Astrocyte (in vitro differentiated cells and primary cell): ENCODE measurements at regions not wholly inside any gene's neighbourhood (a gene's known extent, or its start where the extent isn't known, plus 50 kb on each side); places are given as distances from the start of the nearest gene placed in this dataset.

Experiments used
- DNase-seq: peaks from one replicate; pipeline ENCODE4 v3.0.0-alpha.2; 2010; ENCODE audit warnings: low read depth
- FAIRE-seq: peaks from 2 replicates; lab custom pipeline; 2011; peaks lifted over from hg19 to GRCh38; lab: Jason Lieb, UNC
- H2AFZ ChIP-seq: 2 replicates; pipeline ENCODE4 v1.6.0; 2012; ENCODE audit warnings: low read depth, low read length, inconsistent platforms
- H3K27ac ChIP-seq: 2 replicates; pipeline ENCODE4 v1.5.1; 2011; ENCODE audit warnings: low read depth, low read length, inconsistent platforms
- H3K27me3 ChIP-seq: 2 replicates; pipeline ENCODE4 v1.6.0; 2011; ENCODE audit warnings: low read length, inconsistent platforms; ENCODE audit not compliant: insufficient read depth
- H3K36me3 ChIP-seq: 2 replicates; pipeline ENCODE4 v1.5.1; 2011; ENCODE audit warnings: low read length, inconsistent platforms; ENCODE audit not compliant: insufficient read depth
- H3K4me1 ChIP-seq: 2 replicates; pipeline ENCODE4 v1.5.1; 2011; ENCODE audit warnings: low read length, inconsistent platforms; ENCODE audit not compliant: insufficient read depth
- H3K4me2 ChIP-seq: 2 replicates; pipeline ENCODE4 v1.6.0; 2012; ENCODE audit warnings: low read length, inconsistent platforms
- H3K4me3 ChIP-seq: 2 replicates; pipeline ENCODE4 v1.5.1; 2011; ENCODE audit warnings: low read depth, mild to moderate bottlenecking, low read length, inconsistent platforms; ENCODE audit not compliant: insufficient read depth
- H3K79me2 ChIP-seq: 2 replicates; pipeline ENCODE4 v1.6.0; 2012; ENCODE audit warnings: mild to moderate bottlenecking, low read length, inconsistent platforms; ENCODE audit not compliant: insufficient read depth
- H3K9ac ChIP-seq: 2 replicates; pipeline ENCODE4 v1.6.0; 2012; ENCODE audit warnings: mild to moderate bottlenecking, low read length, inconsistent platforms
- H3K9me3 ChIP-seq: 2 replicates; pipeline ENCODE4 v1.5.1; 2012; ENCODE audit warnings: low read depth, mild to moderate bottlenecking, low read length, inconsistent platforms; ENCODE audit not compliant: insufficient read depth
- H4K20me1 ChIP-seq: 2 replicates; pipeline ENCODE4 v1.6.0; 2012; ENCODE audit warnings: low read length, inconsistent platforms; ENCODE audit not compliant: insufficient read depth
- H3K27ac Mint-ChIP-seq: one replicate; pipeline ENCODE4 v1.8.0; 2021; ENCODE audit warnings: mild to moderate bottlenecking, mixed read lengths; ENCODE audit not compliant: unreplicated experiment
- H3K27me3 Mint-ChIP-seq: one replicate; pipeline ENCODE4 v1.8.0; 2021; ENCODE audit warnings: low read depth, mixed read lengths; ENCODE audit not compliant: unreplicated experiment
- H3K36me3 Mint-ChIP-seq: one replicate; pipeline ENCODE4 v1.8.0; 2021; ENCODE audit warnings: low read depth, mixed read lengths; ENCODE audit not compliant: unreplicated experiment
- H3K4me1 Mint-ChIP-seq: one replicate; pipeline ENCODE4 v1.8.0; 2021; ENCODE audit warnings: low read depth, mixed read lengths; ENCODE audit not compliant: unreplicated experiment
- H3K4me3 Mint-ChIP-seq: one replicate; pipeline ENCODE4 v1.8.0; 2021; ENCODE audit warnings: mild to moderate bottlenecking, moderate library complexity, mixed read lengths; ENCODE audit not compliant: unreplicated experiment
- H3K9me3 Mint-ChIP-seq: one replicate; pipeline ENCODE4 v1.8.0; 2021; ENCODE audit warnings: mild to moderate bottlenecking, mixed read lengths; ENCODE audit not compliant: unreplicated experiment
- EZH2 ChIP-seq: IDR thresholded peaks from 2 replicates; pipeline ENCODE4 v1.6.1; 2012; ENCODE audit warnings: mild to moderate bottlenecking, low read length, inconsistent platforms; ENCODE audit not compliant: insufficient read depth
- TF ChIP-seq, protein P1 (sequence below): IDR thresholded peaks from 2 replicates; pipeline ENCODE4 v1.5.1; 2011; ENCODE audit warnings: low read depth, mild to moderate bottlenecking, inconsistent platforms, low read length, moderate library complexity; ENCODE audit not compliant: insufficient read depth

DNA sequence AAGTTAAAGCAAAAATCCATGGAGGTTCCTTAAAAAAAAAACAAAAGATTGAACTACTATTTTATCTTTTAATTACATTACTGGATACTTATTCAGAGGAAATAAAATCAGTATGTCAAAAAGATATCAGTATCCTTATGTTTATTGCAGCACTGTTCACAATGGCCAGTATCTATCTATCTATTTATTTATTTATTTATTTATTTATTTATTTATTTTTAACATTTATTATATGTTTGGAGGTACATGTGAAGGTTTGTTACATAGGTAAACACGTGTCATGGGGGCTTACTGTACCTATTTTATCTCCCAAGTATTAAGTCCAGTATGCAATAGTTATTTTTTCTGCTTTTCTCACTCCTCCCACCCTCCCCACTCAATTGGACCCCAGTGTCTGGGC lies 881.1 kb upstream of the POU3F4 start:
- no peaks in the 10 kb centered on the region for H3K9me3 Mint-ChIP-seq
- no peaks in the 10 kb centered on the region for H3K79me2 ChIP-seq
- no peak overlapping the region for H3K27ac Mint-ChIP-seq
- FAIRE-seq (no peak), DNase-seq (no peak)
- no peaks in the 10 kb centered on the region for H3K36me3 ChIP-seq
- H3K27ac ChIP-seq, result no peak overlapping the region
- no peaks in the 10 kb centered on the region for H3K9me3 ChIP-seq
- H3K4me3 ChIP-seq, result no peak overlapping the region
- H3K4me3 Mint-ChIP-seq, result no peak overlapping the region
- no peaks in the 10 kb centered on the region for H4K20me1 ChIP-seq
- H3K4me2 ChIP-seq, result no peak overlapping the region
- H2AFZ ChIP-seq, result no peak overlapping the region
- H3K4me1 ChIP-seq, result no peaks in the 10 kb centered on the region
- no peaks in the 10 kb centered on the region for H3K36me3 Mint-ChIP-seq
- no peak overlapping the region for H3K9ac ChIP-seq
- H3K27me3 ChIP-seq, result no peaks in the 10 kb centered on the region
- H3K27me3 Mint-ChIP-seq, result no peaks in the 10 kb centered on the region
- no peaks in the 10 kb centered on the region for H3K4me1 Mint-ChIP-seq
- TF ChIP-seq, protein P1, sequence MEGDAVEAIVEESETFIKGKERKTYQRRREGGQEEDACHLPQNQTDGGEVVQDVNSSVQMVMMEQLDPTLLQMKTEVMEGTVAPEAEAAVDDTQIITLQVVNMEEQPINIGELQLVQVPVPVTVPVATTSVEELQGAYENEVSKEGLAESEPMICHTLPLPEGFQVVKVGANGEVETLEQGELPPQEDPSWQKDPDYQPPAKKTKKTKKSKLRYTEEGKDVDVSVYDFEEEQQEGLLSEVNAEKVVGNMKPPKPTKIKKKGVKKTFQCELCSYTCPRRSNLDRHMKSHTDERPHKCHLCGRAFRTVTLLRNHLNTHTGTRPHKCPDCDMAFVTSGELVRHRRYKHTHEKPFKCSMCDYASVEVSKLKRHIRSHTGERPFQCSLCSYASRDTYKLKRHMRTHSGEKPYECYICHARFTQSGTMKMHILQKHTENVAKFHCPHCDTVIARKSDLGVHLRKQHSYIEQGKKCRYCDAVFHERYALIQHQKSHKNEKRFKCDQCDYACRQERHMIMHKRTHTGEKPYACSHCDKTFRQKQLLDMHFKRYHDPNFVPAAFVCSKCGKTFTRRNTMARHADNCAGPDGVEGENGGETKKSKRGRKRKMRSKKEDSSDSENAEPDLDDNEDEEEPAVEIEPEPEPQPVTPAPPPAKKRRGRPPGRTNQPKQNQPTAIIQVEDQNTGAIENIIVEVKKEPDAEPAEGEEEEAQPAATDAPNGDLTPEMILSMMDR, result no peak
- no peak for TF ChIP-seq EZH2

DNA sequence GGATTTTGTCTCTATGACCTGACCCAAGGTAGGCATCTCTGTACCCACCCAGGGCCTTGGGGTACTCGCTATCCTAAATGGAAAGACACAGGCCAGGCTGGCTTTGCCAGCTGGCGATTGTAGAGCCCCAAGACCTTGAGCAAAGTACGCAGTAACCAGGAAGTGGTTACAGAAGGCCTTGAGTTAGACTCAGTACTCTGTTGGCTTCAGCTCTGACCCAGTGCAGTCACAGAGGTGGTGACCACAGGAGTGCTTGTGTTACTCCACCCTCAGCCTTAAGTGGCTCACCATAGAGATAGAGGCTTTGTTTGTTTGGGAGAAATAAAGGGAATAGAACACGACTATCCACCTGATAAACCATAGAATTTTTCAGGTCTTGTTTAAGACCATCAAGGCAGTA lies 880.5 kb upstream of the POU3F4 start:
- H3K27ac Mint-ChIP-seq, result no peak overlapping the region
- H3K27me3 ChIP-seq, result no peaks in the 10 kb centered on the region
- FAIRE-seq, result no peak
- TF ChIP-seq, protein P1, result no peak
- no peak for TF ChIP-seq EZH2
- H3K9me3 ChIP-seq, result no peaks in the 10 kb centered on the region
- no peak overlapping the region for H3K4me3 ChIP-seq
- H3K36me3 Mint-ChIP-seq, result no peaks in the 10 kb centered on the region
- no peaks in the 10 kb centered on the region for H4K20me1 ChIP-seq
- H3K27ac ChIP-seq, result no peak overlapping the region
- DNase-seq, result no peak
- no peak overlapping the region for H3K9ac ChIP-seq
- no peaks in the 10 kb centered on the region for H3K4me1 Mint-ChIP-seq
- H3K4me2 ChIP-seq, result no peak overlapping the region
- no peaks in the 10 kb centered on the region for H3K4me1 ChIP-seq
- H3K4me3 Mint-ChIP-seq, result no peak overlapping the region
- no peaks in the 10 kb centered on the region for H3K79me2 ChIP-seq
- no peaks in the 10 kb centered on the region for H3K27me3 Mint-ChIP-seq
- no peaks in the 10 kb centered on the region for H3K36me3 ChIP-seq
- H3K9me3 Mint-ChIP-seq, result no peaks in the 10 kb centered on the region
- H2AFZ ChIP-seq, result no peak overlapping the region

DNA sequence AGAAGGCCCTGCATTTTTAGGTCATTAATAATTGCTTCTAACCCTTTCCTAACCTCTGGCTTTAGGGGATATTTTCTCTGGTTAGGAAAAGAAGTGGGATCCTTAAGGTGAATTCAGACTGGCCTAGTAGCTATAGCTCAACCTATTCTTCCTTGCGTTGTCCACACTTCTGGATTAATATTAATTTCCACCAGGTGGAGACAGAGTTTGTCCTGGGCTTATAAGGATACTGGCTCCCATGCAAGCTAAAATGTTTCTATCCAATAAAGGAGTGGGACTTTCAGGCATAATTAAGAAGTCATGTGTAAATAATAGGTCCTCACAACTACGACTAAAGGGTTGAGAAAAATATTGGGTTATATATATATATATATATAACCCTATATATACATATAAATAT lies 860.0 kb upstream of the POU3F4 start:
- no peak for DNase-seq
- no peaks in the 10 kb centered on the region for H3K36me3 ChIP-seq
- H3K9me3 ChIP-seq, result no peaks in the 10 kb centered on the region
- no peak overlapping the region for H3K9ac ChIP-seq
- H3K79me2 ChIP-seq, result no peaks in the 10 kb centered on the region
- H3K9me3 Mint-ChIP-seq, result no peaks in the 10 kb centered on the region
- no peak overlapping the region for H3K4me3 ChIP-seq
- H3K36me3 Mint-ChIP-seq, result no peaks in the 10 kb centered on the region
- no peaks in the 10 kb centered on the region for H4K20me1 ChIP-seq
- H3K27me3 Mint-ChIP-seq, result no peaks in the 10 kb centered on the region
- H3K27ac ChIP-seq, result no peak overlapping the region
- H3K4me2 ChIP-seq, result no peak overlapping the region
- no peak for FAIRE-seq
- H3K4me1 ChIP-seq, result no peaks in the 10 kb centered on the region
- TF ChIP-seq, protein P1, result no peak
- TF ChIP-seq EZH2, result no peak
- H3K4me1 Mint-ChIP-seq, result no peaks in the 10 kb centered on the region
- no peak overlapping the region for H3K27ac Mint-ChIP-seq
- H3K4me3 Mint-ChIP-seq, result no peak overlapping the region
- H2AFZ ChIP-seq, result no peak overlapping the region
- no peaks in the 10 kb centered on the region for H3K27me3 ChIP-seq
